Trophoblast cell (in vitro differentiated cells and primary cell): ENCODE measurements at regions not wholly inside any gene's neighbourhood (a gene's known extent, or its start where the extent isn't known, plus 50 kb on each side); places are given as distances from the start of the nearest gene placed in this dataset.

Experiments
- DNase-seq, 2 donors: peaks; one replicate each; pipeline ENCODE4 v3.0.0-alpha.2; 2016
- H2AFZ ChIP-seq: 2 replicates; pipeline ENCODE4 v1.6.1; 2013; ENCODE audit warnings: low read length, moderate library complexity, mild to moderate bottlenecking; ENCODE audit not compliant: insufficient read depth, poor library complexity
- H2AK5ac ChIP-seq: 2 replicates; pipeline ENCODE4 v1.6.1; 2013; ENCODE audit warnings: mild to moderate bottlenecking, low read length
- H2BK120ac ChIP-seq: 2 replicates; pipeline ENCODE4 v1.6.1; 2013; ENCODE audit warnings: low read length, mild to moderate bottlenecking, moderate library complexity; ENCODE audit not compliant: insufficient read depth, poor library complexity
- H2BK12ac ChIP-seq: 2 replicates; pipeline ENCODE4 v1.6.1; 2013; ENCODE audit warnings: mild to moderate bottlenecking, low read length, moderate library complexity
- H2BK5ac ChIP-seq: 2 replicates; pipeline ENCODE4 v1.6.1; 2013; ENCODE audit warnings: low read length, low read depth, moderate library complexity, mild to moderate bottlenecking; ENCODE audit not compliant: poor library complexity
- H3K14ac ChIP-seq: 2 replicates; pipeline ENCODE4 v1.6.1; 2013; ENCODE audit warnings: mild to moderate bottlenecking, low read length
- H3K18ac ChIP-seq: 2 replicates; pipeline ENCODE4 v1.6.1; 2013; ENCODE audit warnings: mild to moderate bottlenecking, low read length
- H3K23ac ChIP-seq: 2 replicates; pipeline ENCODE4 v1.6.1; 2013; ENCODE audit warnings: low read length
- H3K27ac ChIP-seq: 2 replicates; pipeline ENCODE4 v1.5.1; 2013; ENCODE audit warnings: low read depth, mild to moderate bottlenecking, inconsistent platforms, low read length, moderate library complexity
- H3K27me3 ChIP-seq: 2 replicates; pipeline ENCODE4 v1.6.1; 2013; ENCODE audit warnings: inconsistent platforms, mild to moderate bottlenecking, low read length, moderate library complexity; ENCODE audit not compliant: insufficient read depth
- H3K36me3 ChIP-seq, 2 experiments: 1 replicate in 1 of 2; 2 replicates in 1 of 2; pipeline ENCODE4 v1.6.1; 2013; ENCODE audit warnings: low read length in 2 of 2, mild to moderate bottlenecking in 2 of 2, moderate library complexity in 1 of 2; ENCODE audit not compliant: insufficient read depth in 2 of 2, control insufficient read depth in 1 of 2
- H3K4ac ChIP-seq: 2 replicates; pipeline ENCODE4 v1.6.1; 2013; ENCODE audit warnings: low read depth, mild to moderate bottlenecking, low read length, moderate library complexity
- H3K4me1 ChIP-seq, 2 experiments: 1 replicate in 1 of 2; 2 replicates in 1 of 2; pipeline ENCODE4 v1.6.1; 2013; ENCODE audit warnings: low read length in 2 of 2, mild to moderate bottlenecking in 2 of 2, moderate library complexity in 1 of 2; ENCODE audit not compliant: insufficient read depth in 2 of 2, control insufficient read depth in 1 of 2
- H3K4me2 ChIP-seq: 2 replicates; pipeline ENCODE4 v1.6.1; 2013; ENCODE audit warnings: inconsistent platforms, mild to moderate bottlenecking, low read length, moderate library complexity
- H3K4me3 ChIP-seq: 2 replicates; pipeline ENCODE4 v1.5.1; 2013; ENCODE audit warnings: mild to moderate bottlenecking, low read depth, low read length, inconsistent platforms
- H3K79me1 ChIP-seq: one replicate; pipeline ENCODE4 v1.6.1; 2013; ENCODE audit warnings: low read length
- H3K79me2 ChIP-seq: 2 replicates; pipeline ENCODE4 v1.6.1; 2013; ENCODE audit warnings: low read length, mild to moderate bottlenecking; ENCODE audit not compliant: control insufficient read depth, insufficient read depth, poor library complexity
- H3K9ac ChIP-seq: 2 replicates; pipeline ENCODE4 v1.6.1; 2013; ENCODE audit warnings: mild to moderate bottlenecking, low read length
- H3K9me3 ChIP-seq: 2 replicates; pipeline ENCODE4 v1.6.1; 2013; ENCODE audit warnings: low read depth, mild to moderate bottlenecking, control low read depth, inconsistent platforms, low read length; ENCODE audit not compliant: insufficient read depth
- H4K12ac ChIP-seq: 2 replicates; pipeline ENCODE4 v1.6.1; 2013; ENCODE audit warnings: low read depth, mild to moderate bottlenecking, low read length, moderate library complexity
- H4K8ac ChIP-seq: 2 replicates; pipeline ENCODE4 v1.6.1; 2013; ENCODE audit warnings: low read depth, mild to moderate bottlenecking, low read length, moderate library complexity
- H4K91ac ChIP-seq: one replicate; pipeline ENCODE4 v1.6.1; 2013; ENCODE audit warnings: low read depth, mild to moderate bottlenecking, low read length, moderate library complexity
- WGBS: extraction: QIAGEN DNeasy Blood & Tissue Kit; methylation state at CpG from one replicate; pipeline ENCODE4 v1.1.7; 2013; ENCODE audit warnings: missing lambda C conversion rate; ENCODE audit not compliant: insufficient read length, insufficient coverage; ENCODE audit errors: extremely low coverage; 5-methylcytosine and 5-hydroxymethylcytosine counted together

DNA sequence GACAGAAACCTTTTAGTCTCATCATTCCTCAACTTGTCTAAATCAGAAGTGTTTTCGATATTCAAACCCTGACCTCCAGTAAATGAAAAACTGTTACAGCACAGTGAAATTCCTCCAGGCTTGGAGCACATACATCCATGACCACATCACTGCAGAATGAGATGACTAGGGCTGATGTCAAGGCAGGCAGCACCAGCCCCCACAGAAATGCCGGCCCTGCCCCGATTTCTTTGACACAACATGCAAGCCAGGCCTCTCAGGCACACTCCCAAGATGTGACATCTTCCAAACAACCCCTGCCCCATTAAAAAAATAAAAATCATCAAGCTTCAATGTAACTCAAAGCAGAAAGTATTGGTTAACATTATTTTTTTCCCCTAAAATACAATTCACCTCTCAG lies 103.3 kb downstream of the CTAGE1 start:
- Histone ChIP-seq H4K91ac (no peak overlapping the region), H3K79me2 (no peaks in the 10 kb centered on the region), H3K9me3 (no peaks in the 10 kb centered on the region), H4K8ac (no peak overlapping the region), H2AFZ (no peak overlapping the region), H3K4ac (no peak overlapping the region), H3K4me3 (no peak overlapping the region), H2AK5ac (no peak overlapping the region), H3K14ac (no peak overlapping the region), H3K23ac (no peak overlapping the region), H3K18ac (no peak overlapping the region), H3K27me3 (peaks cover 2% of the 10 kb centered on the region), H3K4me1 (no peaks in the 10 kb centered on the region), H2BK5ac (no peak overlapping the region), H2BK12ac (no peak overlapping the region), H3K79me1 (no peaks in the 10 kb centered on the region), H3K27ac (no peak overlapping the region), H2BK120ac (no peak overlapping the region), H4K12ac (no peak overlapping the region), H3K9ac (no peak overlapping the region), H3K4me2 (no peak overlapping the region), H3K36me3 (no peaks in the 10 kb centered on the region)
- no peak for DNase-seq
- WGBS, result no CpG with 5 or more reads among the region's 3 CpGs

DNA sequence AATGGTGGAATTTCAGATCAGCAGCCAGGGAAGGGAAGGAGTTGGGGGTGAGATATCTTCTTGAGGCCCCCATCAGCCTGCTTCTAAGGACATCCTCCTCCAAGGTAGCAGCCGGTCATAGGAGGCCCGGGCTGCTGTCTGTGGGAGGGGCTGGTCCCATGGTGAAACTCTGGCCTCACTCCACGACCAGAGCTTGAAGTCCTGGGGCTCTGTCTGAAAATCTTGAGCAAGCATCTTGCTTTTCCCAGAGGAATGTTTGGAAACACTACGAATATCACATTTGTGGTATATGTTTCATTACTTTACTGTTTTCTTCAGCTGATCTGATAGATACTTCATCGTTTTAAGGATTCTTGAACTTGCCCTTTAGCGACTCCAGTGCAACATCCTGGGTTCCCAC lies 103.7 kb downstream of the CTAGE1 start:
- no peaks in the 10 kb centered on the region for H3K9me3 ChIP-seq
- no peak overlapping the region for H3K14ac ChIP-seq
- H2AFZ ChIP-seq, result no peak overlapping the region
- no peak overlapping the region for H3K18ac ChIP-seq
- no peak overlapping the region for H3K27ac ChIP-seq
- no peak overlapping the region for H3K9ac ChIP-seq
- H3K4me3 ChIP-seq, result no peak overlapping the region
- no peak overlapping the region for H2BK120ac ChIP-seq
- no peaks in the 10 kb centered on the region for H3K4me1 ChIP-seq
- H3K4me2 ChIP-seq, result no peak overlapping the region
- no peak overlapping the region for H4K91ac ChIP-seq
- H2AK5ac ChIP-seq, result no peak overlapping the region
- no peaks in the 10 kb centered on the region for H3K79me1 ChIP-seq
- no peak overlapping the region for H3K4ac ChIP-seq
- DNase-seq, result no peak
- H3K79me2 ChIP-seq, result no peaks in the 10 kb centered on the region
- H3K27me3 ChIP-seq, result peaks cover 2% of the 10 kb centered on the region
- H2BK12ac ChIP-seq, result no peak overlapping the region
- no peak overlapping the region for H4K8ac ChIP-seq
- no peak overlapping the region for H4K12ac ChIP-seq
- no peaks in the 10 kb centered on the region for H3K36me3 ChIP-seq
- no CpG with 5 or more reads among the region's 6 CpGs for WGBS
- no peak overlapping the region for H3K23ac ChIP-seq
- no peak overlapping the region for H2BK5ac ChIP-seq

DNA sequence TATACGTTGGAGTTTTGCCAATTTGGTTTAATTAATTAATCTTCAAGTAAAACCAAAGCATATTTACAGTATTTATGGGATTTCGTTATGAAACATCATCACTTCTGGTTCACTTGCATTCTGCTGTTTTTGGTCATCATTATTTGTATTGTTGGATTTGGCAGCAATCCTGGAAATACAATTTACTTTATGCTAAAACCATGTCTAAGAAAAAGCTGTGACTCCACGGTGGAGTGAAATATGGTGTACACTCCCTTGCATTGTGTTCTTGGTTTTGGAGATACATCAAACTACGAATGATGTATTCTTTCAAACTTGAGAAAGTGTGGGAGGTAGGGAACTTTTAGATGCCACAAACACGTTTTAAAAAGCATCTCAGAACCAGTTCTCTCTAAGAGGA lies 106.4 kb downstream of the CTAGE1 start:
- Histone ChIP-seq H3K23ac (no peak overlapping the region), H3K4ac (no peak overlapping the region), H4K12ac (no peak overlapping the region), H2BK120ac (no peak overlapping the region), H2BK12ac (no peak overlapping the region), H3K18ac (no peak overlapping the region), H3K79me2 (no peaks in the 10 kb centered on the region), H4K8ac (no peak overlapping the region), H3K4me1 (no peaks in the 10 kb centered on the region), H2BK5ac (no peak overlapping the region), H3K9me3 (peaks cover 3% of the 10 kb centered on the region), H4K91ac (no peak overlapping the region), H3K9ac (no peak overlapping the region), H3K4me3 (no peak overlapping the region), H3K4me2 (no peak overlapping the region), H2AK5ac (no peak overlapping the region), H2AFZ (no peak overlapping the region), H3K36me3 (no peaks in the 10 kb centered on the region), H3K79me1 (no peaks in the 10 kb centered on the region), H3K27me3 (peaks cover 2% of the 10 kb centered on the region), H3K27ac (no peak overlapping the region), H3K14ac (no peak overlapping the region)
- WGBS, result no CpG with 5 or more reads among the region's 5 CpGs
- DNase-seq, result no peak

DNA sequence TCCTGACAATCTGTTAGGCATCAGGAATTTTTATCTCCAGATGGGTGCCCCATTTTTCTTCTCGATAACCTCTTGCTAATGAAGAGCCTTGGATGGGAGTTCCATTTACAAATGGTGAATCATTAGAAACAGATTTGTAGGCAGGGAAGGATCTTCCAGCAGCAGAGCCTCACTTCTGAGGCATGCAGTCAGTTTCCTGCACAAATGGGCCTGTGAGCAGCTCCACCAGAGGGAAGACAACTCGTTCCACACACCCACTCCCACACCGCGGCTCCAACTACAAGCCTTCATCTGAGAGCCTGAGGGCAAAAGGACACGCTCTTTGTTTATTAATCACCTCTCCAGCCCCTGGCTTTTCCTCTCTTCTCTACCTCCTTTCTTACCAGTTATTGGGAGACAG lies 108.5 kb downstream of the CTAGE1 start:
- Histone ChIP-seq H4K8ac (no peak overlapping the region), H2BK12ac (no peak overlapping the region), H2BK5ac (no peak overlapping the region), H4K91ac (no peak overlapping the region), H2BK120ac (no peak overlapping the region), H3K4me1 (no peaks in the 10 kb centered on the region), H4K12ac (no peak overlapping the region), H3K27me3 (peaks cover 2% of the 10 kb centered on the region), H3K23ac (no peak overlapping the region), H3K36me3 (no peaks in the 10 kb centered on the region), H3K18ac (no peak overlapping the region), H3K4me3 (no peak overlapping the region), H3K79me1 (no peaks in the 10 kb centered on the region), H3K4me2 (no peak overlapping the region), H3K79me2 (no peaks in the 10 kb centered on the region), H3K4ac (no peak overlapping the region), H2AFZ (no peak overlapping the region), H3K27ac (no peak overlapping the region), H2AK5ac (no peak overlapping the region), H3K9me3 (peaks cover 3% of the 10 kb centered on the region), H3K9ac (no peak overlapping the region), H3K14ac (no peak overlapping the region)
- peak; percentile 7 to 32 for DNase-seq
- WGBS, result no CpG with 5 or more reads among the region's 5 CpGs
